IPS-15b (cell line): ENCODE measurements at regions not wholly inside any gene's neighbourhood (a gene's known extent, or its start where the extent isn't known, plus 50 kb on each side); places are given as distances from the start of the nearest gene placed in this dataset.
"Not testable (repeated sequence)": the region's sequence is repeated elsewhere in the genome, so short reads cannot be mapped to it uniquely, and the experiment has no call there.

Experiments used
- H3K27me3 ChIP-seq: one replicate; pipeline ENCODE4 v1.6.1; 2013; ENCODE audit warnings: low read length; ENCODE audit not compliant: control insufficient read depth, insufficient read depth
- H3K36me3 ChIP-seq: one replicate; pipeline ENCODE4 v1.6.1; 2013; ENCODE audit warnings: low read length; ENCODE audit not compliant: control insufficient read depth, insufficient read depth
- H3K4me1 ChIP-seq: one replicate; pipeline ENCODE4 v1.6.1; 2013; ENCODE audit warnings: mild to moderate bottlenecking, low read length; ENCODE audit not compliant: control insufficient read depth, insufficient read depth
- H3K4me3 ChIP-seq: one replicate; pipeline ENCODE4 v1.5.1; 2013; ENCODE audit warnings: low read depth, low read length
- H3K9ac ChIP-seq: one replicate; pipeline ENCODE4 v1.6.1; 2013; ENCODE audit warnings: low read depth, mild to moderate bottlenecking, low read length
- H3K9me3 ChIP-seq: one replicate; pipeline ENCODE4 v1.6.1; 2013; ENCODE audit warnings: mild to moderate bottlenecking, low read length; ENCODE audit not compliant: control insufficient read depth, insufficient read depth

GRCh38 chr19:28307487-28307886 is 905.5 kb downstream of the UQCRFS1 start:
- Histone ChIP-seq H3K4me1 (no peaks in the 10 kb centered on the region), H3K9me3 (no peaks in the 10 kb centered on the region), H3K36me3 (no peaks in the 10 kb centered on the region), H3K27me3 (no peaks in the 10 kb centered on the region), H3K4me3 (no peak overlapping the region), H3K9ac (no peak overlapping the region)

- H3K4me1 ChIP-seq, result no peaks in the 10 kb centered on the region
- H3K9me3 ChIP-seq, result no peaks in the 10 kb centered on the region
- H3K36me3 ChIP-seq, result no peaks in the 10 kb centered on the region
- no peak overlapping the region for H3K9ac ChIP-seq
- no peaks in the 10 kb centered on the region for H3K27me3 ChIP-seq
- H3K4me3 ChIP-seq, result no peak overlapping the region
These were observed 907.4 kb downstream of the UQCRFS1 start for GRCh38 chr19:28305513-28305912.

DNA sequence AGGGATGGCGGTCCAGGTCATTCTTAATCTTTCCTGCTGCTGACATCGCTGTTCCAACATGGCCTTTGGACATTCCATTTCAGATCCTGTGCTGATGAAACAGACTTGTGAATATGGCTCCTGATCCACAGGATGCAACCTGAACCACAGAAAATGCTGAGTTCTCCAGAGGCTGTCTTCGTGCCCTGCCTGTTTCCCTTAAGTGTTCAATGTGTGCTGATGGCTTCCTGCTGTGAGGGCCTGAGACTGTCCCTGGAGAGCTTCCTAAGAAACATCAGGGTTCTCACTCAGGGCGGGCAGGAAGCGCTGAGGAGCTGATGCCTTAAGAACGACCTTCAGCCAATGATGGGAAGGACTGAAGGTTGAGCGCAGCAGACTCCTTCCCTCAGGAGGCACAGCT is 909.4 kb downstream of the UQCRFS1 start:
- no peaks in the 10 kb centered on the region for H3K27me3 ChIP-seq
- no peak overlapping the region for H3K9ac ChIP-seq
- H3K36me3 ChIP-seq, result no peaks in the 10 kb centered on the region
- no peak overlapping the region for H3K4me3 ChIP-seq
- H3K4me1 ChIP-seq, result no peaks in the 10 kb centered on the region
- no peaks in the 10 kb centered on the region for H3K9me3 ChIP-seq

DNA sequence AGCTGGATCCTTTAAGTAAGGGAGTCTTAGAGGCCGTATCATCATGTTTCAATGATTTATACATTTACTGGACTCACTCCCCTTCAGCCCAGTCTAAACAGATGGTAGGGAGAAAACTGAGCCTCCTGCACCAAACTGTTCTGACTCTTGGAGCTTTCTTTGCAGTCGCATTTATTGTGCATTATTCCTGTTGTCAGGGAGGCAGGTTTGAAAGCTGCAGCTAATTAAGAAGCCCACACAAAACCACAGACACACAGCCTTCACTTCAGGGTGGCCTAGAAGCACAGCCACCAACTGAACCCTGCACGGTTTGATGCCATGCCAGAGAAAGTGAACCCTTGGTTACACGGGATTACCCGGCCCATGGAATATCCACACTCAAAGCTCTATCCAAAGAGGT is 911.0 kb downstream of the UQCRFS1 start:
- Histone ChIP-seq H3K36me3 (no peaks in the 10 kb centered on the region), H3K4me3 (no peak overlapping the region), H3K27me3 (no peaks in the 10 kb centered on the region), H3K9ac (no peak overlapping the region), H3K9me3 (no peaks in the 10 kb centered on the region), H3K4me1 (no peaks in the 10 kb centered on the region)

- no peaks in the 10 kb centered on the region for H3K36me3 ChIP-seq
- no peaks in the 10 kb centered on the region for H3K4me1 ChIP-seq
- no peaks in the 10 kb centered on the region for H3K9me3 ChIP-seq
- no peak overlapping the region for H3K9ac ChIP-seq
- H3K4me3 ChIP-seq, result no peak overlapping the region
- H3K27me3 ChIP-seq, result no peaks in the 10 kb centered on the region
These were observed 911.5 kb downstream of the UQCRFS1 start for GRCh38 chr19:28301463-28301862.

DNA sequence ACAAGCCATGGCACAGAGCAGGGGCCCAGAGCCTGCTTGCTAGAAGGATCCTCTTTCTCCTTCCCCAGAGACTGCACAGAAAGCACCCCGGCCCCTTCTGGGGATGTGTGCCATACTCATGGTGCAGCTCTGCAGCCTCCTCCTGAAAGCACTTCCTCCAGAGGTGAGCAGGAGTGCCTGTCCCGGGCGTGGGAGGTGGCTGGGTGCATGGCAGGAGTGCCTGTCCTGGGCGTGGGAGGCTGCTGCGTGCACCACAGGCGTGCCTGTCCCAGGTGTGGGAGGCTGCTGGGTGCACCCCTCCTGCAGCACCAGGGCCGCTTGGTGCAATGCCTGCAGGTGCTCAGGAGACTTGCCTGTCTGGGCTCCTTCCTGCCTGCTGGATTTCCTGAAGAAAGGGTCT is 913.3 kb downstream of the UQCRFS1 start:
- Histone ChIP-seq H3K36me3 (no peaks in the 10 kb centered on the region), H3K4me3 (no peak overlapping the region), H3K4me1 (no peaks in the 10 kb centered on the region), H3K27me3 (no peaks in the 10 kb centered on the region), H3K9ac (no peak overlapping the region), H3K9me3 (no peaks in the 10 kb centered on the region)

DNA sequence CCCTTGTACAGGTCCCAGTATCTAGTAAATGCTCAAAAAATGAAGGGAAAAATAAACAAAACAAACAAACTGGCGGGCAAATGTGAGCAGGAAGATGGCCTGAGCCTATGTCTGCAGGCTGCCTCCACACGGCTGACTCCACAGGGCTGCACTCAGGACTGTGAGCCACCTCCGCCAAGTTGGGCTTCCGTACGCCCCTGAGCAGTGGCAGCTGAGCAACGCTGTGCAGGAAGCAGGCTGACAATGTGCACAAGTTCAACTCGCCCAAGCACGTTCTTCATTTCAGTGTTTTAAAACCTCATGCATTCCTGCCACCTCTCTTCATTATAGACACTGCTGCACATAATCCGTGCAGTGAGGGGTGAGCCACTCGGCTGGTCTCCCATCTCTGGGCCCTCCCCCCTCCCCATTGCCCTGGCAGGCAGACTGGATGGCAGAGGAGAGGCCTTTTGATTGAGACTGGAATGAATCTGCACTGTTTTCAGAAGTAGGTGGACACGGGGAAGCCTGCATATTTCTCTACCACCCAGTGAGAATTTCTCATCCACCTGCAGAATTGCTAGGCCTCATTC is 915.3 kb downstream of the UQCRFS1 start:
- Histone ChIP-seq H3K27me3 (no peaks in the 10 kb centered on the region), H3K9ac (no peak overlapping the region), H3K4me1 (peaks cover 8% of the 10 kb centered on the region), H3K9me3 (no peaks in the 10 kb centered on the region), H3K36me3 (no peaks in the 10 kb centered on the region), H3K4me3 (no peak overlapping the region)

- no peak overlapping the region for H3K4me3 ChIP-seq
- no peak overlapping the region for H3K9ac ChIP-seq
- peaks cover 12% of the 10 kb centered on the region for H3K4me1 ChIP-seq
- no peaks in the 10 kb centered on the region for H3K9me3 ChIP-seq
- no peaks in the 10 kb centered on the region for H3K36me3 ChIP-seq
- H3K27me3 ChIP-seq, result no peaks in the 10 kb centered on the region
These were observed 915.9 kb downstream of the UQCRFS1 start for GRCh38 chr19:28297036-28297435.

DNA sequence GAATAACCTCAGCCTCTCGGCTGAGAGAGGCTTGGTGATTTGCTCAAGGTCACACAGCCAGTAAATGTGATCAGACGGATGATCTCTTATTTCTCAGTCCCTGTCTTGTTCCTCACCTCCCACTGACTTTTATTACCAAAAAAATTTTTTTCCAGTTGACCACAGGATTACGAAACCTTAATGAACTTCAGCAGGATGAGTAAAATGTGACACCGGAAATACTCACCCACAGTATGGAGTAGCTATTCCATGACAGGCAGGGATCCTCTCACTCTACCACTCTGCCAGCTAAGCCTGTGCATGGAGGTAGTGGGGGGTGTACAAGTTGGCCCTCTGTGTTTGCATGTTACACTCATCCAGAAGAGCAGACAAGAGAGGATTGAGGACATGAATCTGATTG is 916.4 kb downstream of the UQCRFS1 start:
- Histone ChIP-seq H3K9me3 (no peaks in the 10 kb centered on the region), H3K4me3 (no peak overlapping the region), H3K27me3 (no peaks in the 10 kb centered on the region), H3K36me3 (no peaks in the 10 kb centered on the region), H3K4me1 (peaks cover 17% of the 10 kb centered on the region), H3K9ac (no peak overlapping the region)

DNA sequence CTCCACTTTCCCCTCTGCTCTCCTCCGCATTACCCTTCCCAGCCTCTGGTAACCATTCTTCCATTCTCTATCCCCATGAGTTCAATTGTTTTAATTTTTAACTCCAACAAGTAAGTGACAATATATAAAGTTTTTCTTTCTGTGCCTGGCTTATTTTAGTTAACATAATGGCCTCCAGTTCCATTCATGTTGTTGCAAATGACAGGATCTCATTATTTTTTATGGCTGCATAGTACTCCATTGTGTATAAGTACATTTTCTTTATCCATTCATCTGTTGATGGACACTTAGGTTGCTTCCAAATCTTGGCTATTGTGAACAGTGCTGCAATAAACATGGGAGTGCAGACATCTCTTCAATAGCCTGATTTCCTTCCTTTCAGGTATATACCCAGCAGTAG is 918.0 kb downstream of the UQCRFS1 start:
- not testable (repeated sequence) for H3K27me3 ChIP-seq, H3K4me3 ChIP-seq, H3K36me3 ChIP-seq, H3K9ac ChIP-seq, H3K9me3 ChIP-seq
- H3K4me1 ChIP-seq, result peaks cover 22% of the 10 kb centered on the region

DNA sequence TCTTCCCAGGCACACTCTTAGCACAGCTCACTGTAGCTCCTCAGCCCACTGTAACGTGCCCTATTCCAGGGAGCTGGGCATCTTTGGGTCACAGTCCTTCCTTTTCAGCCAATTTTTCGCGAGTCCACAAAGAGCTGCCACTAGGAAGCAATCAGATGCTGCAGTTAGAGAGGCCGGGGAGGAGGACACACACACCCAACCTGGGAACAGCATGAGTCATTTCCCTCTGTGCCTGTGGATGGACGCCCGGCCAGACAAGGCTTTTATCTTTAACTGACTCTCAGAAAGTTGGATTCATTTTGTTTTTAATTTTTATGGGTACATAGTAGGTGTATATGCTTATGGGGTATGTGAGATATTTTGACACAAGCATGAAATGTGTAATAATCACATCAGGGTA is 918.6 kb downstream of the UQCRFS1 start:
- H3K27me3 ChIP-seq, result no peaks in the 10 kb centered on the region
- H3K4me1 ChIP-seq, result peaks cover 26% of the 10 kb centered on the region

GRCh38 chr19:28293685-28294084 is 919.3 kb downstream of the UQCRFS1 start:
- peaks cover 30% of the 10 kb centered on the region for H3K4me1 ChIP-seq
- H3K4me3 ChIP-seq, result no peak overlapping the region
- no peak overlapping the region for H3K9ac ChIP-seq
- H3K27me3 ChIP-seq, result no peaks in the 10 kb centered on the region
- H3K9me3 ChIP-seq, result no peaks in the 10 kb centered on the region
- H3K36me3 ChIP-seq, result no peaks in the 10 kb centered on the region

More for the DNA sequence above, 918.6 kb downstream of the UQCRFS1 start:
- no peak overlapping the region for H3K9ac ChIP-seq
- no peaks in the 10 kb centered on the region for H3K36me3 ChIP-seq
- H3K4me3 ChIP-seq, result no peak overlapping the region
- no peaks in the 10 kb centered on the region for H3K9me3 ChIP-seq
